ENCODE measurements at regions not wholly inside any gene's neighbourhood (a gene's known extent, or its start where the extent isn't known, plus 50 kb on each side); places are given as distances from the start of the nearest gene placed in this dataset.

DNA sequence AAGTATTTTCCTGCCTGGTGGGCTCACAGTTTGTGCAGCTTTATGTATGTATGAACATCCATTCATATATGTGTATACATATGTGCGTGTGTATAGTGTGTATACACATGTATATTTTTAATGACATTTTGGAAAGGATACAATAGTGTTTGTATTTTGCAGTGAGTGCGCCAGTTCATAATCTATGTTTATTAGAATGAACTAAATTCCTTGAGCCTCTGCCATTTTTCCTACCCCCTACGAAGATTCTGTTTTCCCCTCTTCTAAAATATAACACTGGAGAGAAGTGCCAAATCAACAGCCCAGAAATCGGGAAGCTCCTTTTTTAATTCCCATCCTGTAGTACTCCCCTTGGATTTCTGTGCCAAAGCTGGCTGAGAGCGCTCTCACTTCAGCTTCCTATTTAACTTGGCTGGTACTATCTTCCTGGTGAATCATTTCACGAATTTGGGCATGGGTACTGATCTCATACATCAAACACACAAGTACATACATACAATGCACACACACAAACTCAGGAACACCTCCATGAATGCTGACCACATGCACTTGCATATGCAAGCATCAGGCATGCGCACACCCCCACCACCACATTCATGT, 578.4 kb upstream of the WWC1 start:
- TF ChIP-seq ZNF217 (IDR thresholded peaks at IDR 0.05) (no peak), POLR2AphosphoS2 (IDR thresholded peaks at IDR 0.05; ENCODE audit: low read depth, low read length) (no peak), SUZ12 (IDR thresholded peaks at IDR 0.05; ENCODE audit: unreplicated experiment) (no peak), NRF1 (conservative IDR thresholded peaks at IDR 0.05; ENCODE audit: low read depth, low read length) (no peak), EGR1 (IDR thresholded peaks at IDR 0.05; ENCODE audit: borderline replicate concordance in 1 of 2, low read depth in 2 of 2, low read length in 2 of 2) (no peak), BHLHE40 (IDR thresholded peaks at IDR 0.05; ENCODE audit: borderline replicate concordance in 1 of 2, low read depth in 2 of 2, low read length in 1 of 2) (no peak), ASH2L (IDR thresholded peaks at IDR 0.05; ENCODE audit: borderline replicate concordance, low read depth) (no peak), CHD4 (IDR thresholded peaks at IDR 0.05) (no peak)
- TF ChIP-seq, protein P1, sequence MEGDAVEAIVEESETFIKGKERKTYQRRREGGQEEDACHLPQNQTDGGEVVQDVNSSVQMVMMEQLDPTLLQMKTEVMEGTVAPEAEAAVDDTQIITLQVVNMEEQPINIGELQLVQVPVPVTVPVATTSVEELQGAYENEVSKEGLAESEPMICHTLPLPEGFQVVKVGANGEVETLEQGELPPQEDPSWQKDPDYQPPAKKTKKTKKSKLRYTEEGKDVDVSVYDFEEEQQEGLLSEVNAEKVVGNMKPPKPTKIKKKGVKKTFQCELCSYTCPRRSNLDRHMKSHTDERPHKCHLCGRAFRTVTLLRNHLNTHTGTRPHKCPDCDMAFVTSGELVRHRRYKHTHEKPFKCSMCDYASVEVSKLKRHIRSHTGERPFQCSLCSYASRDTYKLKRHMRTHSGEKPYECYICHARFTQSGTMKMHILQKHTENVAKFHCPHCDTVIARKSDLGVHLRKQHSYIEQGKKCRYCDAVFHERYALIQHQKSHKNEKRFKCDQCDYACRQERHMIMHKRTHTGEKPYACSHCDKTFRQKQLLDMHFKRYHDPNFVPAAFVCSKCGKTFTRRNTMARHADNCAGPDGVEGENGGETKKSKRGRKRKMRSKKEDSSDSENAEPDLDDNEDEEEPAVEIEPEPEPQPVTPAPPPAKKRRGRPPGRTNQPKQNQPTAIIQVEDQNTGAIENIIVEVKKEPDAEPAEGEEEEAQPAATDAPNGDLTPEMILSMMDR (IDR thresholded peaks at IDR 0.05 in 2 of 3, conservative IDR thresholded peaks at IDR 0.05 in 1 of 3; ENCODE audit: control insufficient read depth in 2 of 3, extremely low read depth in 1 of 3, insufficient read depth in 1 of 3, low read depth in 3 of 3, low read length in 3 of 3) = no peak
- TF ChIP-seq, protein P2, sequence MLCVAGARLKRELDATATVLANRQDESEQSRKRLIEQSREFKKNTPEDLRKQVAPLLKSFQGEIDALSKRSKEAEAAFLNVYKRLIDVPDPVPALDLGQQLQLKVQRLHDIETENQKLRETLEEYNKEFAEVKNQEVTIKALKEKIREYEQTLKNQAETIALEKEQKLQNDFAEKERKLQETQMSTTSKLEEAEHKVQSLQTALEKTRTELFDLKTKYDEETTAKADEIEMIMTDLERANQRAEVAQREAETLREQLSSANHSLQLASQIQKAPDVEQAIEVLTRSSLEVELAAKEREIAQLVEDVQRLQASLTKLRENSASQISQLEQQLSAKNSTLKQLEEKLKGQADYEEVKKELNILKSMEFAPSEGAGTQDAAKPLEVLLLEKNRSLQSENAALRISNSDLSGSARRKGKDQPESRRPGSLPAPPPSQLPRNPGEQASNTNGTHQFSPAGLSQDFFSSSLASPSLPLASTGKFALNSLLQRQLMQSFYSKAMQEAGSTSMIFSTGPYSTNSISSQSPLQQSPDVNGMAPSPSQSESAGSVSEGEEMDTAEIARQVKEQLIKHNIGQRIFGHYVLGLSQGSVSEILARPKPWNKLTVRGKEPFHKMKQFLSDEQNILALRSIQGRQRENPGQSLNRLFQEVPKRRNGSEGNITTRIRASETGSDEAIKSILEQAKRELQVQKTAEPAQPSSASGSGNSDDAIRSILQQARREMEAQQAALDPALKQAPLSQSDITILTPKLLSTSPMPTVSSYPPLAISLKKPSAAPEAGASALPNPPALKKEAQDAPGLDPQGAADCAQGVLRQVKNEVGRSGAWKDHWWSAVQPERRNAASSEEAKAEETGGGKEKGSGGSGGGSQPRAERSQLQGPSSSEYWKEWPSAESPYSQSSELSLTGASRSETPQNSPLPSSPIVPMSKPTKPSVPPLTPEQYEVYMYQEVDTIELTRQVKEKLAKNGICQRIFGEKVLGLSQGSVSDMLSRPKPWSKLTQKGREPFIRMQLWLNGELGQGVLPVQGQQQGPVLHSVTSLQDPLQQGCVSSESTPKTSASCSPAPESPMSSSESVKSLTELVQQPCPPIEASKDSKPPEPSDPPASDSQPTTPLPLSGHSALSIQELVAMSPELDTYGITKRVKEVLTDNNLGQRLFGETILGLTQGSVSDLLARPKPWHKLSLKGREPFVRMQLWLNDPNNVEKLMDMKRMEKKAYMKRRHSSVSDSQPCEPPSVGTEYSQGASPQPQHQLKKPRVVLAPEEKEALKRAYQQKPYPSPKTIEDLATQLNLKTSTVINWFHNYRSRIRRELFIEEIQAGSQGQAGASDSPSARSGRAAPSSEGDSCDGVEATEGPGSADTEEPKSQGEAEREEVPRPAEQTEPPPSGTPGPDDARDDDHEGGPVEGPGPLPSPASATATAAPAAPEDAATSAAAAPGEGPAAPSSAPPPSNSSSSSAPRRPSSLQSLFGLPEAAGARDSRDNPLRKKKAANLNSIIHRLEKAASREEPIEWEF (IDR thresholded peaks at IDR 0.05; ENCODE audit: insufficient replicate concordance, low read depth, low read length) = no peak
- TF ChIP-seq, protein P3, sequence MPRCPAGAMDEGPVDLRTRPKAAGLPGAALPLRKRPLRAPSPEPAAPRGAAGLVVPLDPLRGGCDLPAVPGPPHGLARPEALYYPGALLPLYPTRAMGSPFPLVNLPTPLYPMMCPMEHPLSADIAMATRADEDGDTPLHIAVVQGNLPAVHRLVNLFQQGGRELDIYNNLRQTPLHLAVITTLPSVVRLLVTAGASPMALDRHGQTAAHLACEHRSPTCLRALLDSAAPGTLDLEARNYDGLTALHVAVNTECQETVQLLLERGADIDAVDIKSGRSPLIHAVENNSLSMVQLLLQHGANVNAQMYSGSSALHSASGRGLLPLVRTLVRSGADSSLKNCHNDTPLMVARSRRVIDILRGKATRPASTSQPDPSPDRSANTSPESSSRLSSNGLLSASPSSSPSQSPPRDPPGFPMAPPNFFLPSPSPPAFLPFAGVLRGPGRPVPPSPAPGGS (IDR thresholded peaks at IDR 0.05; ENCODE audit: borderline replicate concordance, insufficient read depth, low read depth, low read length, poor library complexity, severe bottlenecking) = no peak

All from GM12878 (cell line).